Spinal cord (tissue), 9 donors: ENCODE measurements at regions not wholly inside any gene's neighbourhood (a gene's known extent, or its start where the extent isn't known, plus 50 kb on each side); places are given as distances from the start of the nearest gene placed in this dataset.
"Not testable (repeated sequence)": the region's sequence is repeated elsewhere in the genome, so short reads cannot be mapped to it uniquely, and the experiment has no call there.

Experiments used
- DNase-seq, 6 donors: peaks; one replicate each; pipeline versions ENCODE4 v3.0.0 to v3.0.0-alpha.2; 2013 to 2015; ENCODE audit warnings: low spot score in 6 of 6, low read depth in 4 of 6
- H3K27ac ChIP-seq: one replicate; pipeline ENCODE4 v1.5.1; 2013; ENCODE audit warnings: low read depth, low read length, control low read depth
- H3K27me3 ChIP-seq: one replicate; pipeline ENCODE4 v1.6.1; 2013; ENCODE audit warnings: low read length; ENCODE audit not compliant: control insufficient read depth, insufficient read depth
- H3K36me3 ChIP-seq: one replicate; pipeline ENCODE4 v1.6.1; 2013; ENCODE audit warnings: low read length; ENCODE audit not compliant: control insufficient read depth, insufficient read depth
- H3K4me1 ChIP-seq: one replicate; pipeline ENCODE4 v1.6.1; 2013; ENCODE audit warnings: low read length; ENCODE audit not compliant: control insufficient read depth, insufficient read depth
- H3K4me3 ChIP-seq: one replicate; pipeline ENCODE4 v1.5.1; 2013; ENCODE audit warnings: low read depth, low read length, control low read depth
- H3K9me3 ChIP-seq: one replicate; pipeline ENCODE4 v1.6.1; 2013; ENCODE audit warnings: low read length; ENCODE audit not compliant: control insufficient read depth, insufficient read depth
- WGBS: methylation state at CpG from one replicate; pipeline ENCODE4 v1.1.5; 2013; ENCODE audit warnings: missing lambda C conversion rate; ENCODE audit not compliant: insufficient coverage; 5-methylcytosine and 5-hydroxymethylcytosine counted together
- donor health status: healthy.

- not testable (repeated sequence) for H3K27ac ChIP-seq, H3K27me3 ChIP-seq, DNase-seq, H3K9me3 ChIP-seq, H3K4me1 ChIP-seq, H3K36me3 ChIP-seq, H3K4me3 ChIP-seq
- 94% methylated on average over 4 of the region's 5 CpGs for WGBS
Observed at GRCh38 chr4:73325776-73326175, 67.2 kb upstream of the ANKRD17 start.

DNA sequence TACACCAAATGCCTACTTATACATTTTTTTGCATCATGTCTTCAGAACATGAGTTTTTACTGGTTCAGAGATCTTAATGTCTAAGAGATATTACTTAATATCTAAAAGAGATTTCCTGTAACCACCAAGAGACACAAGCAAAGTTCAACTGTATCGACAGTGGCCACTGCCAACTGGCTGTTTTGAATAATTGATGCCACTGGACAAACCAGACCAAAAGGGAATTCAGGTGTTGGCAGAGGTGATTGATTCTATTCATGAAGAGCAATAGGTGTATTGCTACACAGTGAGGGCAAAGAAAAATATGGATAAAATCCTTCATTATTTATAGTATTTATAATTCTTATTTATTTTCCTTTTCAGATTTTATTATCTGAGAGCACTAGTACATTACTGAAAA is 58.5 kb upstream of the ANKRD17 start:
- Histone ChIP-seq H3K27me3 (no peaks in the 10 kb centered on the region), H3K36me3 (no peaks in the 10 kb centered on the region), H3K4me3 (no peak overlapping the region), H3K4me1 (no peaks in the 10 kb centered on the region), H3K9me3 (peaks cover 4% of the 10 kb centered on the region), H3K27ac (no peak overlapping the region)
- DNase-seq = no peak
- 80% methylated on average over 1 of the region's 1 CpG for WGBS

- no CpG with 5 or more reads among the region's 2 CpGs for WGBS
- Histone ChIP-seq H3K4me3 (no peak overlapping the region), H3K27ac (no peak overlapping the region), H3K27me3 (no peaks in the 10 kb centered on the region), H3K4me1 (no peaks in the 10 kb centered on the region), H3K9me3 (peaks cover 4% of the 10 kb centered on the region), H3K36me3 (no peaks in the 10 kb centered on the region)
- no peak for DNase-seq
Observed at GRCh38 chr4:73315091-73315490, 56.5 kb upstream of the ANKRD17 start.

GRCh38 chr4:73312967-73313366 is 54.4 kb upstream of the ANKRD17 start:
- Histone ChIP-seq H3K4me1 (no peaks in the 10 kb centered on the region), H3K27ac (no peak overlapping the region), H3K27me3 (no peaks in the 10 kb centered on the region), H3K4me3 (no peak overlapping the region), H3K9me3 (no peaks in the 10 kb centered on the region), H3K36me3 (no peaks in the 10 kb centered on the region)
- 100% methylated on average over 1 of the region's 1 CpG for WGBS
- DNase-seq = no peak

DNA sequence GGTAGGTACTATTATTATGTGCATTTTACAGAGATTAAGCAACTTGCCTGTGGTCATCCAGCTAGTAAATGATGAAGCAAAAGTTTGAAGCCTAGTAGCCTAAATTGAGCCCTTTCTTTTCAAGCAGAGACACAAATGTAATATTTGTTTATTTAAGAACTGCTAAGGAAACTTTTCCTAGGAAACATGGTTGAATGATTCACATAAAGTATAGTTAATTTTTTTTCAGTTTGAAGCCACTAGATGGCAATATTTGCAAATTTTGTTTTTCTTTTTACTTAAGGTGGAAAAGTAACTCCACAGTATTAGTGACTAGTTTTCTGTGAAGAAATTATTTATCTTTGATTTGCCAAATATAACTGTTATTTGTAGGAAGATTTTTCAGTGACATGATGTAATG is 52.8 kb upstream of the ANKRD17 start:
- peak in 4 of 6 donors; percentile 4 to 71 (median 26) for DNase-seq
- no peak overlapping the region for H3K27ac ChIP-seq

DNA sequence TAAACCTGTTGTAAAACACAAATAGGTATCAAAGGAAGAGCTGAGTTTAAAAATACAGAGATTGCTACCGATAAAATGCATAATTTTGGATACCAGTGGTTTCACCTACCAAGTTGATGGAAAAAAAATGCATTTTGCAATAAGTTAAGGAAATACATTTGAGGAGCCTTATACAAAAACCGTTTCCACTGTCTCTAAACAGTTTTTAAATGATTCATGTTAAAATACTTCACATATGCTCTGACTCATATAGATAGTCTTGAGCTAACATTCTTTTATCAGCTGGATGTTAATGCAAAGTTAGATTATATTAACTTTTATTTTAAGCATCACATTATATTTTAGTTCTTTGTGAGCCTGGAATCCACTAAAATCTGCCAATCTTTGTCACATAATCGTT is 50.6 kb upstream of the ANKRD17 start:
- no peak for DNase-seq
- Histone ChIP-seq H3K4me1 (no peaks in the 10 kb centered on the region), H3K9me3 (no peaks in the 10 kb centered on the region), H3K27me3 (no peaks in the 10 kb centered on the region), H3K36me3 (no peaks in the 10 kb centered on the region), H3K27ac (no peak overlapping the region), H3K4me3 (no peak overlapping the region)
- WGBS = no CpG with 5 or more reads among the region's 3 CpGs

More for the DNA sequence above, 52.8 kb upstream of the ANKRD17 start:
- H3K36me3 ChIP-seq = no peaks in the 10 kb centered on the region
- H3K9me3 ChIP-seq = no peaks in the 10 kb centered on the region
- no peak overlapping the region for H3K4me3 ChIP-seq
- no peaks in the 10 kb centered on the region for H3K27me3 ChIP-seq
- no peaks in the 10 kb centered on the region for H3K4me1 ChIP-seq
